T-helper 2 cell treated with Interferon-gamma antibody and Interleukin-4, amounts not matched to agents 100 ng/mL and 5 ng/mL, for 36 hours (primary cell): ENCODE measurements at regions not wholly inside any gene's neighbourhood (a gene's known extent, or its start where the extent isn't known, plus 50 kb on each side); places are given as distances from the start of the nearest gene placed in this dataset.
"Not testable (repeated sequence)": the region's sequence is repeated elsewhere in the genome, so short reads cannot be mapped to it uniquely, and the experiment has no call there.

Source experiments
- intact Hi-C: fragments of 100-400 bp; cut with micrococcal nuclease; formaldehyde crosslinking; loops from one replicate; pipeline ENCODE4 v1.15.1; 2023

DNA sequence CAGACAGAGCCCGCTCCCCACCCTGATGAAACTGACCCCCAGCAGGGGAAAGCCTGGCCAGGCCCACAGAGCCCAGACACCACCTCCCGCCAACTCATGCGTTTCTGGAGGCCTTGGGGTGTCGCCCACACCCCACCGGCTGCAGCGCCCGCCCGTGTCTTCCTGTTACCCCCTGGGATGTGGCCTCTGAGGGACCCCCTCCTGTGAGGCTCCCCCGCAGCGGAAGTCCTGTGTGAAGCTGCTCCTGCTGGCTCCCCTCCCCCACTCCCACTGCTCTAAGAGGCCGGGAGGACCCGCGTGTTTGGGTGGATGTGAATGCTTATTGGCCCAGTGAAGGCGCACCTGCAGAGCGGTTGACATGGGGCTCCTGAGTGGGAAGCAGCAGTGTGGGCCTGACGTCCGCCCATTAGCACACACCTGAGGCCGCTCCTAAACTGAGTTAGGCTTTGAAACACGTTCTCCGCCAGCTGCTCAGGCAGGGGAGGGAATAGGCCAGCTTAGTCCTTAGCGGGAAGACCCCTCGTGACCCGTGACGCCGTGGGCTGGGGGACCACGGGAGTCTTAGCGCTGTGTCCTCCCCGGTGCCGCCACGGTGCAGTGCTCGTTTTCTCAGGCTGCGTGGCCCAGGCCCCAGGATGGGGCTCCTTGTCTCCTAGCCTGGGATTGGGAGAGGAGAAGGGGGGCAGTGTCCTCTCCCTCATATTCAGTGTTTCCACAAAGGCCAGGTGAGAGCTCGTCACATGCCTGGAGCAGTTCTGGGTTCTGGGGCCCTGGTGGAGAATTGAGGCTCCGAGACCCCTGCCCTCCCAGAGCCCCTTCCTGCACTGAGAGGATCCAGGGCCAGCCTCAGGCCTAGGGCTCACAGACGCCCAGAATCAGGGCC is 323.4 kb upstream of the SFSWAP start:
- intact Hi-C loops = no loop called here

DNA sequence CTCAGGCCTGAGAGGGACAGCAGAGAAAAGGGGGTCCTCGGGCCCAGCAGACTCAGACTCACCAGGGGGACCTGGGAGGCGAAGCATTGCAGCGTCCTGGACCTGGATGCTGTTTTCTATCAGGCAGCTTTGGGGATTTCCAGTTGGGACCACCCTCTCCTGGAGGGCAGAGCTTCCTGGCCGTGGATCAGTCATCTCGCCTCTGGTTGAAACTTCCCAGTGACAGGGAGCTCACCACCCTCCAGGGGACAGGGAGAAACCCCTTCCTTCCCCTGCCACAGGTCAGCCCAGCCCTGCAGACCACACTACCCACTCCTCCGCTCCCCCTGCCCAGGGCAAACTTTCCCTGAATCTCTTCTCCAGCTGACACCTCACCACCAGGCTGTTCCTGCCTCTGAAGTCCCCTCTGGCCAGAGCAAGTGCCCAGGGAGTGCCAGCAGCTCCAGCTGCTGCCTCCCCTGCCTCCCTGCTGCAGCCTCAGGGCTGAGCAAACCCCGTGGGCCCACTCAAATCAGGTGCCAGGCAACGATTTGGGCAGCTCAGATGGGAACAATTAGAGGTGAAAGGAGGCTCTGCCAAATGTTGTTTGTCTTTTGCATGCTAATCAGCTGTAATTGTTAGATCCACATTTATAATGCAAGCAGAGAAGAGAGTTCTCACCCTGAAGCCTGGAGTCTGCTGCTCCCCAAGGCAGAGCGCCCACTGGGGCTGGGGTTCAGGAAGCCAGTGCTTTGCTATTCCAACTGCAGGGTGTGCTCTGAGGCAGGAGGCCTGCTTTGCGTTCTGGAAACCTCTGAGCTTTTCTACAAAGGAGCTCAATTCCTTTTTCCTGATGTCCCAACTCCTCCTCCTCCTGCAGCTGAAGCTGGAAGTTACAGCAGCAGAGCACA is 322.5 kb upstream of the SFSWAP start:
- intact Hi-C loops = not testable (repeated sequence)

DNA sequence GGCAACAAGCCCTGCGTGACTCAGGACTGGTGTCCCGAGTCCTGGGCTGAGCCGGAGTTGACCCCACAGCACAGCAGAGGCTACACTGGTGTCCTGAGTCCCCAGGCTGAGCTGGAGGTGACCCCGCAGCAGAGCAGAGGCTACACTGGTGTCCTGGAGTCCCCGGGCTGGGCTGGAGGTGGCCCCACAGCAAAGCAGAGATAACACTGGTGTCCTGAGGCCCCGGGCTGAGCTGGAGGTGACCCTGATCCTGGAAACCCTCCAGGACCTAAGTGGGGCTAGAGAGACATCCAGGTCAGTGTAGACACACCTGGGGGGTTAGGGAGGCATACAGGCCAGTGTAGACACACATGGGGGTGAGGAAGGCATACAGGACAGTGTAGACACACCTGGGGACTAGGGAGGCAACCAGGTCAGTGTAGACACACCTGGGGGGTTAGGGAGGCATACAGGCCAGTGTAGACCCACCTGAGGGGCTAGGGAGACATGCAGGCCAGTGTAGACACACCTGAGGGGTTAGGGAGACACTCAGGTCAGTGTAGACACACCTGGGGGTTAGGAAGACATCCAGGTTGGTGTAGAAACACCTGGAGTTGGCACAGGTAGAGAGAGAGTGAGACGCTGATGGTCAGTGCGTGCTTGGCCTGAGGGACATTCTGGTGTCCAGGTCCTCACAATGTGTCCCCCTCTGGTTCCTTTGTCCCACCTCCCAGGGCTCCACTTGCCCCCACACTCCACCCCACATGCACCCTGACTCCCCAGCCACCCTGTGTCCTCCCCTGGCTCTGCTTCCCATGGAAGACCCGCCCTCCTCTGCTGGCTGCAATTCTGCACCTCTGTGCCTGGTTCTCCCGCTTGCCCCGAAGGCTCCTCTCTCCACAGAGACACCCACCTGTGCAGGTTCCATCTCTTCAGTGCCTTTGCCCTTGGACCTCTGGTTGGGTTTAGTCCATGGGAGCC is 321.6 kb upstream of the SFSWAP start:
- intact Hi-C loops = no loop called here

DNA sequence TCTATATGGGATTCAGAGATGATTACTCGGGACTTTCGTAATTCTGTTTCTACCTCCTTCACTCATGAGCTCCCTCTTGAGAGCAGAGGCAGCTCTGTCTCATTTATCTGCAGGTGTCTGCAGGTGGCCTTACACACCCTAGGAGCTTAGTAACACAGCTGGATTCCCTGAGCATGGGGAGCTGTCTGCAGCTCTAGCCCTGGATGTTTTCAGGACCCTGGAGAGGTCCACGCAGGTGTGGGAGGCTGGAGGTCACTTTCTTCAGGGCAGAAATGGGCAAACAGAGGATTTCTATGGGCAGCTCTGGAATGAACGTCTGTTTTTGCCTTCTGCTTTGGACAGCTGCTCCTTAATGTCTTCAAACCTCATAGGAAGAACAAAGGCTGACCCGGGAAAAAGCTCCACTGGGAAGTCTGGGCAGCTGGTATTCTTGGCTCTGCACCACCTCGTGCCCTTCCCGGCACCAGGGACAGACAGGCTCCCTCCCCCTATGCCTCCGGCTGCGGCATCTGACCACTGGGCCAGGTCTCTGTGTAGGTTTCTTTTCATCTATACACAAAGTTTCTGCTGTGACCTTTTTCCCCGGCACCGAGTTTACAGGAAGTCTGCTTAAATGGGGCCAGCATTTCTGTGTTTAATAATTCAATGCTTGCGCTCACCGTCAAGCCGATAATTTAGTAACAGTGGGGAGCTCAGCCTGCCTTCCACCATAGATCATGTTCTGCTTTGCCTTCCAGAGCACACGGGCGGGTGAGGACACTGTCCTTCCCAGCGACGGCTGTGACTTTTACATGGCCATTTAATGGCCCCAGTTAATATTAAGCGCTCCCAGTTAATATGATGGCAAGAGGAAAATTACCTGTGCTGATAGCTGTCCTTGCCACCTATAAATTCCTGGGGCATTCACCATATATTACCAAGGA is 320.2 kb upstream of the SFSWAP start:
- intact Hi-C loops = no loop called here

DNA sequence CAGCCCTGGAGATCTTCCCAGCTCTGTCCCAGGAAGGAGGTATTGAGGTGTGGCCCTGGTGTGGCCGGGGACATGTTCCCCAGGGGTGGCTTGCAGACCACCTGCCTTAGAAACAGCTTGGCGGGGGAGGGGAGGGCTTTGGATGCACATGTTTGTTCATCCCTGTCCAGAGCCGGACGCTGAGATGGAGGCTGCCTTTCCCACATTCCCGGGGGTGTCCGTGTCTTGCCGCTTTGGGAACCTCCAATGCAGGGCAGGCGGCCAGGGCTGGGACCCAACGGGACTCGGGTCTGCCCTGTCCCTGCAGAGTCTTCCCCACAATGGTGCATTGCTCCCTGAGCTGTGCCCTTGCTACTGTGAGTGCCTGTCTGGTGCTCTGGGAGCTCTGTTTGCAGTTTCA is 319.5 kb upstream of the SFSWAP start:
- intact Hi-C loops = no loop called here

DNA sequence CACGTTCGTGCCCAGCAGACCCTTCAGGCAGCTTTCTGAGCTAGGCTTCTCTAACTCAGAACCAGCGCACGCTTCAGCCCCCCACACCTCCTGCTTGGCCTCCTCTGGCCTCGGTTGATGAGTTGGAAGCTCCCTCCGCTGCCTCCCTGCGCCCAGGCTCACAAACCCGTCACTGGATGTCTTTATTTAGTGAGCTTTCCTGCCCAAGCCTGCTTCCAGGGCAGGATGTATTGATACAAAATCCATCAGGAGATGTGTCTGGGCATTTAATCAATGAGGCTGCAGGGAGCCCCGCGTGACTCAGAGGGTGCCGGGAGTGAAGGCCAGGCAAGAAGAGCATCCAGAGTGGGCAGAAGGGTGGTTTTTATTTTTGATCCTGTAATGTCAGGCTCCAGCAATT is 316.1 kb upstream of the SFSWAP start:
- intact Hi-C loops = not testable (repeated sequence)

DNA sequence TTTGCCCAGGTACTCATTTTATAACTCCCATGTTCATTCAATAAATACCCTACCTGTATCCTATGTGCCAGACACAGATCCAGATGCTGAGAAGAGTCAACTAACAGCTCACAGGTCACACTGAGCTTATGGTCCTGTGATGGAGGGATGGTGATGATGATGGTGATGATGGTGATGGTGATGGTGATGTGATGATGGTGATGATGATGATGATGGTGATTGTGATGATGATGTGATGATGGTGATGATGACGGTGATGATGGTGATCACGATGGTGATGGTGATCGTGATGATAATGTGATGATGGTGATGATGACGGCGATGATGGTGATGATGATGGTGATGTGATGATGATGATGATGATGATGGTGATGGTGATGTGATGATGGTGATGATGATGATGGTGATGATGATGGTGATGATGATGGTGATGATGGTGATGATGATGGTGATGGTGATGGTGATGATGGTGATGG is 315.6 kb upstream of the SFSWAP start:
- intact Hi-C loops = not testable (repeated sequence)

DNA sequence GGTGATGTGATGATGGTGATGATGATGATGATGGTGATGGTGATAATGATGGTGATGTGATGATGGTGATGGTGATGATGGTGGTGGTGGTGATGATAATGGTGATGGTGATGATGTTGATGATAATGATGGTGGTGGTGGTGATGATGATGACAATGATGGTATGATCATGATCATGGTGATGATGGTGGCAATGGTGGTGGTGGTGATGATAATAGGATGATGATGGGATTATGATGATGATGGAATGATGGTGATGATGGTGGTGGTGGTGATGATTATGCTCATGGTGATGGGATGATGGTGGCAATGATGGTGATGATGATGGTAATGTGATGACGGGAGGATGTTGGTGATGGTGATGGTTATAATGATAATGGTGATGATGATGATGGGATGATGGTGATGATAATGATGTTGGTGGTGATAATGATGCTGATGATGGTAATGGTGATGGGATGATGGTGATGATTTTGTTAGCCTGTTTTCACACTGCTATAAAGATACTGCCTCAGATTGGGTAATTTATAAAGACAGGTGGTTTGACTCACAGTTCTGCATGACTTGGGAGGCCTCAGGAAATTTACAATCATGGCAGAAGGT is 314.8 kb upstream of the SFSWAP start:
- intact Hi-C loops = no loop called here

DNA sequence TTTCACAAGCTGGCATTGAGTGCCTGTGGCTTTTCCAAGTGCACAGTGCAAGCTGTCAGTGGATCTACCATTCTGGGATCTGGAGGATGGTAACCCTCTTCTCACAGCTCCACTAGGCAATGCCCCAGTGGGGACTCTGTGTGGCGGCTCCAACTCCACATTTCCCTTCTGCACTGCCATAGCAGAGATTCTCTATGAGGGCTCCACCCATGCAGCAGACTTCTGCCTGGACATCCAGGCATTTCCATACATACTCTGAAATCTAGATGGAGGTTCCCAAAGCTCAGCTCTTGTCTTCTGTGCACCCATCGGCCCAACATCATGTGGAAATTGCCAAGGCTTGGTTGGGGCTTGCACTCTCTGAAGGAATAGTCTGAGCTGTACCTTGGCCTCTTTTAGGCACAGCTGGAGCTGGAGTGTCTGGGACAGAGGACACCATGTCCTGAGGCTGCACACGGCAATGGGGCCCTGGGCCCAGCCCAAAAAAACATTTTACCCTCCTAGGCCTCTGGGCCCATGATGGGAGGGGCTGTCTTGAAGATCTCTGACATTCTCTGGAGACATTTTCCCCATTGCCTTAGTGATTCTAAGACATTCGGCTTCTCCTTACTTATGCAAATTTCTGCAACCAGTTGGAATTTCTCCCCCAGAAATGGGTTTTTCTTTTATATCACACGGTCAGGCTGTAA is 313.3 kb upstream of the SFSWAP start:
- intact Hi-C loops = no loop called here

DNA sequence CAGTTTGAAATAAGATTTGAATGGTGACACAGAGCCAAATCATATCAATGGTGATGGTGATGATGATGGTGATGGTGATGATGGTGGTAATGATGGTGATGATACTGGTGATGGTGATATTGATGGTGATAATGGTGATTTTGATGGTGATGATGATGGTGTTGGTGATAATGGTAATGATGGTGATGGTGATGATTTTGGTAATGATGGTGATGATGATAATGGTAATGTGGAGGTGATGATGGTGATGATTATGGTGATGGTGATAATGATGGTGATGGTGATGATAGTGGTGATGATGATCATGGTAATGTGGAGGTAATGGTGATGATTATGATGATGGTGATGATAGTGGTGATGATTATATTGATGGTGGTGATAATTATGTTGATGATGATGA is 311.9 kb upstream of the SFSWAP start:
- intact Hi-C loops = no loop called here

DNA sequence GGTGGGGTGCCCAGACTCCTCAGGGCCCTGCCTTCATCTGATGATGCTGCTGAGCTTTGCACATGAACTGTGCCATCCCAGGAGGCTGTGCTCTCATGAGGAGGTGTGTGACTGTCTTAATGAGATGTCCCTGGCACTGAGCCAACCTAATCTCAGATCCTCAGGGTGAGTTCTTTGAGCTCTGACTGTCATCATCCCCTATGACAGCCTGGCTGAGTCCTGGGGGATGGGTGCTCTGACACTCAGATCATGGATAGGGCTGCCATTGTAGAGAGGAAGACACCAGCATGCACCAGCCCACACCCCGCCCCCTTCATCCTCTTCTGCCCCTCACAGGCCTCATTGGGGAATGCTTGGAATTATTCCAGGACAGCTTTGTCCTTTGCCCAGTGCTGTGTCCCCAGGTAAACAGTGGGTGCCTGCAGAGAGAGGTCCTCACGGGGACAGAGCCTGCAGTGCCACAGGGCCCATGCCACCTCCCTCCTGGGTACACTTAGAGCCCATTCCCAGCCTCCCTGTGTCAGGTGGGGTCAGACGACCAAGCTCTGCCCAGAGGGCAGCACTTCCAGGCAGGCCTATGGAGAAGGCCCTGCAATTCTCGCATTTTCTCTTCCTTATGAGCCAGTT is 310.1 kb upstream of the SFSWAP start:
- intact Hi-C loops = not testable (repeated sequence)

DNA sequence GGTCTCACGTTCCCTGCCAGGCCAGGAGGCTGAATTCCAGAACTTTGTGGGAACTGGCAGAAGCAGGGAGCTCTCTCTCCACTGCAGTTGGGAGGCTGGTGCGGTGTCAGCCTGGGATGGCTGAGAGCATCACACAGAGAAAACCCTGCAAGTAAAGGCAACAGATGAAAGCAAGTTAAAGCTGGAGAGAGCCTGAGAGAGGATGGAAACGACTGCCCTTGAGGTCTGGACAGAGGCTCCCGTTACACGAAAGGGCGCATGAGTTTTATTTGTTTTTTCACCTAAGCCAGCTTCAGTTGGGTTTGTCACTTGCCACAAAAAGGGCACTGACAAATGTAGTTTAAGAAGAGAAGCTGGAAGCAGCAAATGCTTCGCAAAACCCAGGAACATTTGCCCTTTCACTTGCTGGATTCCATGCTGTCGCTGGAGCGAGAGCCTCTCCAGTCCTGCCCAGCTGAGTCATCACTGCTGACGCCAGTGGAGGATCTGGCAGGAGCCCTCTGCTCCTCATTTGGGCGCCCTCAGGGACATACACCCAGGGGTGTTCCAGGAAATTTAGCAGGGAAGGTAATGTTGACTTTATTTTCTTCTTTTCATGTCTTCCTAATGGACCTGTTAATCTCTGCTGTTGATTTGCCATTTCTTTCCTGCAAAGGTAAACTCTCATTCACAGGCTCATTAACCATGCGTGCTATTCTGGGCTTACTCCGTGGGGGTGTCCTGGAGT is 308.8 kb upstream of the SFSWAP start:
- intact Hi-C loops = not testable (repeated sequence)

DNA sequence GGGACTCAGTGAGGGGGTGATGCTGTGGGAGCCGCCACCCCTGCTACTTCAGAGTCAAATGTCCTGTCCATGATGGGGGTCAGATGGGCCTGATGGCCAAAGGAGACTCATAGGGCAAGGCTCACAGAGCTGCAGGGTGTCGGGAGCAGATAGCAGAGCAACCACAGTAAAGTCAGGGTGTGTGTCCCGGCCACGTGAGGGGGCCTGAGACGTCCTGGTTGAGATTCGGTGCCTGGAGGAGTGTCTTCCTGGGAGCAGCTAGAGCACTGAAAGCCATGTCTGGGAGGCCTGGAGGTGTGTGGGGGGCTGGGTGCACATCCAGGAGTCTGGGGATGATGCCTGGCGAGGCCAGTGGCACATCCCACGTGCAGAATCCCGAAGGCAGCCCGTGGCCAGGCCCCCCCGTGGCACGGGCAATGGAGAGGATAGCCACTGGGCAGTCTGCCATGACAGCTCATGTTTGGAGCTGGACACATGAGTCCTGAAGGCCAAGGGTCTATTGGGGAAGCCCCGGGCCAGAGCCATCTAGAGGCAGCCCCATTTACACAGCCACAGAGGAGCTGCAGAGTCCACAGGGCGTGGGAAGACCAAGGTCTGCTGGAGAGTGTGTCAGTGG is 308.0 kb upstream of the SFSWAP start:
- intact Hi-C loops = no loop called here

DNA sequence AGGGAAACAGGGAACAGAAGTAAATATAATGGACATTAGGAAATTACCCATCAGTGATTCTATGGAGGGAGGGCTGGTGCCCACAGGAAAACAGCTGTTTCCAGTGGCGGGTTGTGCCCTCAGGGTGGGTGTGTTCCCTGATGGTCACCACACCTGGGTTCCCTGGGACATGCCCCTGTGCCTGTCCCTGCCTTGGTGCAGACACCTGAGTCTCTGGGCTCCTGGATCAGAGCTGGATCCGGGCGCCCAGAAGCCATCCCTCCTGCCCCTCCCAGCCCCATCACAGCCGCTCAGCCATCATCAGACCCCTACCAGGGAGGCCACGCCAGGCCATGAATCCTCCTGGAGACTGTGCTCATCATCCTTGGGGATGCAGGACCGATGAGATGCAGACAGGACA is 307.2 kb upstream of the SFSWAP start:
- intact Hi-C loops = no loop called here

DNA sequence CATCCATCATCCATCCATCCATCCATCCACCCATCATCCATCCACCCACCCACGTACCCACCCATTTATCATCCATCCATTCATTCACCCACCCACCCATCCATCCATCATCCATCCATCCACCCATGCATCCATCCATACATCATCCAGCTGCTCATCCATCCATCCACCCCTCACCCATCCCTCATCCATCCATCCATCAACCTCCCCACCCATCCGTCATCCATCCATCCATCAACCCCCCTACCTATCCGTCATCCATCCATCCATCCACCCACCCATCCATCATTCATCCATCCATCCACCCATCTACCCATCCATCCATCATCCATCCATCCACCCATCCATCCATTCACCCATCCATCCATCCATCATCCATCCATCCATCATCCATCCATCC is 306.2 kb upstream of the SFSWAP start:
- intact Hi-C loops = no loop called here

DNA sequence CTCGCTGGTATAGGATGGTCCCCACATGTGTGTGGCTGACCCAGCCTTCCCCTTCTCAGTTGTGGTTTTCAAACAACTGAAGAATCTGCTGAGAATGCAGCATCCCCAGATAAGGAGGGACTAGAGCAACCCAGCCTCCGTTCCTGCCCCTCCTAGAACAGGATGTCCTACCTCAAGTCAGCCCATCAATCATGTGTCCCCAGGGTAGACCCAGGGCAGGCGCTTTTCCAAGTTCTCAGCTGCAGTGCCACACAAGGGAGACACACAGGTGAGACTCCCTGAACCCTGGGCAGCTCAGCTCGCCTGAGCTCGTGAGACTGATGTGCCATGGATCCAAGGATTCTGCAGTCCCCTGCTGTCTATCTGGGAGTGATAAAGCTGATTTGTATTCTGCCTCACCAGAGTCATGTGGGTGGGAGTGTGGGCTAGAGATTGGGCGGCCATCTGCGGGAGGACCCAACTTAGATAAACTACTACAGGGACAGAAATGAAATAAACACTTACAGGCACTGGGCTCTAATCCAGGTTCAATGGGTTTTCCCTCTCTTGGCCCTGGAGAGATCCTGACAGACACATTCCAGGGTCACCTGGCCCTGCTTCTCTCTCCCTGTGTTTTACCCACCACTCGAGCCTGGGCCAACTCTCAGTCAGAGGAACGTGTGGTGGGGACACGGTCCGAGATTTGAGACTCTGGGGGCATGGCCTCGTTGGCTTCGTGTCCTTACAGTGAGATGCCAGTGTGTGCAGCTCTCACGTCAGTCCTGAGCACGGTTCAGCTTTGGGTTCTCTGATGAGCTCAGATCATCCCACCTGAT is 303.5 kb upstream of the SFSWAP start:
- intact Hi-C loops = no loop called here

DNA sequence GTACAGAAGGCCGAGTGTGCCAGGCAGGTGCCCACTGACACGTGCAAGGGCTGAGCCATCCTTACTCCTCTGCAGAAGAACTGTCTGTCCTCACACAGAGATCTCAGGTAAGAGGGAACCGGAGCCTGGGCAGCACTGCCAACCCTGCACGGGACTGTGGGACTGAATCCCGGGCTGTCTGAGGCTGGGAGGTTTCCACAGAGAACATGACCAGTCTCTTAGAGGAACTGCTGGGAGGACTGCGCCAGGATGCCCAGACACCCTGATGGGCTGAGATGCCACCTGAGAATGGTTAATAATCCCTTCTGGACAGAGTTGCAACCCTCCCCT is 302.9 kb upstream of the SFSWAP start:
- intact Hi-C loops = no loop called here
